AG09319 (cell line): ENCODE measurements at regions not wholly inside any gene's neighbourhood (a gene's known extent, or its start where the extent isn't known, plus 50 kb on each side); places are given as distances from the start of the nearest gene placed in this dataset.

ENCODE experiments used
- DNase-seq: peaks from one replicate; pipeline ENCODE4 v3.0.0-alpha.2; 2010; ENCODE audit warnings: low read depth; ENCODE audit errors: extremely low read depth
- CTCF ChIP-seq: IDR thresholded peaks from 2 replicates; pipeline ENCODE4 v1.5.1; 2011; ENCODE audit warnings: low read depth, mild to moderate bottlenecking, inconsistent platforms, low read length, moderate library complexity

GRCh38 chr2:51971136-51971535 is 939.2 kb upstream of the NRXN1 start:
- TF ChIP-seq CTCF: no peak
- DNase-seq: no peak

- TF ChIP-seq CTCF: no peak
- no peak for DNase-seq
Observed at GRCh38 chr2:51969347-51969746, 937.4 kb upstream of the NRXN1 start.

GRCh38 chr2:51960841-51961335 is 929.0 kb upstream of the NRXN1 start:
- TF ChIP-seq CTCF: no peak
- DNase-seq: no peak

- no peak for DNase-seq
- no peak for TF ChIP-seq CTCF
Observed at GRCh38 chr2:51960281-51960680, 928.3 kb upstream of the NRXN1 start.

- TF ChIP-seq CTCF: no peak
Observed at GRCh38 chr2:51959696-51960095, 927.8 kb upstream of the NRXN1 start.

GRCh38 chr2:51953931-51954330 is 922.0 kb upstream of the NRXN1 start:
- TF ChIP-seq CTCF: no peak
- DNase-seq: no peak

More at GRCh38 chr2:51959696-51960095, 927.8 kb upstream of the NRXN1 start:
- DNase-seq: no peak

GRCh38 chr2:51921076-51921475 is 889.1 kb upstream of the NRXN1 start:
- no peak for TF ChIP-seq CTCF
- no peak for DNase-seq
